HG02840 (cell line): ENCODE measurements at regions not wholly inside any gene's neighbourhood (a gene's known extent, or its start where the extent isn't known, plus 50 kb on each side); places are given as distances from the start of the nearest gene placed in this dataset.

ENCODE experiments used
- ATAC-seq: cut with Tn5 transposase; IDR thresholded peaks from one replicate; pipeline ENCODE4 v1.9.1; 2021; ENCODE audit warnings: mild to moderate bottlenecking, moderate library complexity, moderate number of reproducible peaks; ENCODE audit not compliant: unreplicated experiment, low FRiP score

DNA sequence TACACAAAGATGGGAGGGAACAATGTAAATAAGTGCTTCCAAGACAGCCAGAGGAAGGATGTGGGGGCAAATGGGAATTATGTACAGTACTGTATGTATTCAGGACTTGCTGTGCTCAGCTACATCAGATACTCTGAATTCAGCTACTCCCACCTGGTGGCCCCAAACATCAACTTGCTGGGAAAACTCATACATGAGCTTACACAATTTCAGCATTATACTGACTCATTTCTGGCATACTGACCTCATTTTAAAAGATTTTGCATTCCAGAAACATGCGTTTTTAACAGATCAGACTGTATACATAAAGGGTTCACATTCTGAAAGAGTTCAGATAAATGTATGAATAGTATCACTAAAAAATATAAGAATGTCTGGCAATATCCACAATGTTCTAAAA lies 59.7 kb downstream of the GPX5 start:
- ATAC-seq, result no peak

DNA sequence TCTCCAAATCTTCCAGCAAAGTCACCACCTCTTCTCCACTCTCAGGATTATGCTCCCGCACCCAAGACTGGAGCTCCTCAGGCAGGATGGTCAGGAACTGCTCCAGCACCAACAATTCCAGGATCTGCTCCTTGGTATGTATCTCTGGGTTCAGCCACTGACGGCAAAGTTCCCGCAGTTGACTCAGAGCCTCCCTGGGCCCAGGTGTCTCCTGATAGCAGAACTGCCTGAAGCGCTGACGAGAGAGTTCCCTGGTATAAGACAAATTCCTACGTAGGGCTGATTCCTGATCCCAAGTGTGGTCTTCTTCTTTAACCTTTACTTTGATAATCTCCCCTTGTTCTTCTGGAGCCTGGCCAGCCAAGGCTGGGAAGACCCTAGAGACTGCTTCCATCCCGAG lies 60.6 kb downstream of the GPX5 start:
- no peak for ATAC-seq

DNA sequence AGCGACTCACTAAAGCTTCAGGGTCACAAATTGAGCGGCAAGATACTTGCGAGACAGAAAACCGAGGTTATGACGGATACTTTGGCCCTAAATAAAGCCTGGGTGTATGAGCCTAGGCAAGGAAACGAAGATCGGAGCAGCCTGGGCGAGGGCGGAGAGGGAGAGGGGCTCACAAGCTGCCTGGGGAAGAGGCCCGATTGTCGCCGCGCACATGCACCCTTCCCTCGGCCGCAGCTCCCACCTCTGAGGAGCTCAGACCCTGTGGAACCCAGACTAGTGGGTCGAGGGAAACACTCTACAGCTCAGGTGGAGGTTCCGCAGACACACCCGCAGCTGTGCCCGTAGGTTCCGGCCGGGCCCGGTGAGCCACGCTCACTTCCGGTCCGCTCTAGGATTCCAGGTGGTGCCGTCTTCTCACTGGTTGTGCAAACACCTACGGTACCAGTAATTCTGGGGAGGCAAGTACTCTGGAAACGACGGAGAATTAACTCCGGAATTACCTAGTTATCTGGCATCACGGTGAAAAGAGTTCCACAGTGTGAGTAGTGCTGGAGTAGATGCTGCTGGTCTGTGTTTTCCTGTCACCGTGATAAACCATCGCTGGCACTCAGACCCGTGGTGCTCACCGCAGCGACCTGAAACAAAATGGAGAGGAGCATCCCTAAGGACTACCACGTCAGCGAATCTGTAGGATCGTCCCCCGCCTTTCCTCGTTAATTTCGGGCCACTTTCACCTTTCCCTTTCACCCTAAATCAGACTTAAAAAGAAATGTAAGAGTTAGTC lies 61.5 kb downstream of the GPX5 start:
- no peak for ATAC-seq

DNA sequence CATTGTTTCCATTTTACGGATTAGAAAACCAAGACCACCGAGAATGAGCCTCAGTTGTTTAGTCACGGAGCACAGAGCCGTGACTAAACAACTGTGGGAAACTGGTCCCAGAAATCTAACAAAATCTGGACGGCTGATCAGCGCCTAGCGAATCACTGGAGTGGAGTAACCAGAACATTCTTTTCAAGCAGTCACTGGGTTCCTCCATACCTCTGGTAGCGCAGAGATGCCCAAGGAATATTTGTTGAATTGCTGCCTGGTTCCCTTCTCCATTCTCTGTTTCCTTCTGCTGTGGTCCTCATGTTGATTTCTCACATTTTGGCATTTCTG lies 62.0 kb downstream of the GPX5 start:
- ATAC-seq, result no peak

DNA sequence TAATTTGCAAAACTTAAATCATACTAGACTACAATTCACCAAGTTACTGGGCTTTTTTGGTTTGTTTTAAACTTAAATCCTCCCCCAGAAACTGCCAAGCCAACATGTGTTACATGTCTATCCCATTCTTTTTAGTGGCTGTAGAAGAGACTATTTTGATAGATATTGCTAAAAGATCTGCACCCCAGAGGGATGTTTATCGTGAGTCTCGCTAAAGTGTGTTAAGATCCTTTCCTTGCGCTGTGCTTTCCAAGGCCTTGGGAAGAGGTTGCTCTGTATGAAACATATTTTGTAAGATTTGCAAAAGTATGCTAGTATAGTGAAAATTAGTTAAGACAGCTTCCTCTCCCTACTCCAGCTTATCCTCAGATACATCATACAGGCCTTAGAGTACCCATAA lies 63.0 kb downstream of the GPX5 start:
- no peak for ATAC-seq

DNA sequence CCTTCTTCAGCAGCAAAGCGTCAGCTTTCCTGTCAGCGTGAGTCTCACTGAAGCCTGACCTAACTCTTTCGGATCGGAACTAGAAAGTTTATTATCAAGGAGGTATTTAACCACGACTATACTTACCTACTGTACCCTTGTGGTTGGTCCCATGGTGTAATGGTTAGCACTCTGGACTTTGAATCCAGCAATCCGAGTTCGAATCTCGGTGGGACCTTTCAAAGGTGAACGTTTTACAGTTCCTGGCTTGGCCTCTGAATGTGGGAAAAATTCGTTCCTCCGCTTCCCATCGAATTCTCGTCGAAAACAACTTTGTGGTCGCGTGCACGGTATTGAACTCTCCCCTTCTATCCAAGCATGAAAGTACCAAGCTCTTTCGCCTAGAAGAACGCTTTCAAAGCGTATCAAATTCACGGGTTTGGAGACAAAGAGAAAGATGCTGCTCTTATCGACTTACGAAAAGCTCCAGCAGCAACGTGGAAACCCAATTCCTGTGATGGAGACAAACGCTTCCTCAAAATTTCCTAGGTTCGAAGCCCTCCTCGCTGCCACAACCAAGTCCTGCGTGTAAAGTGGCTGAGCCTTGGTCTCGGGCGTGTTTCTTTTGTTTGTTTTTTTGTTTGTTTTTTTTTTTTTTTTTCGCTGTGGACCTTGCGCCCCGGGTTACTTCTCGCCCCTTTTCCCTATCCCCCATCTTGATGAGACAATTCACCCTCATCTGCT lies 63.7 kb downstream of the GPX5 start:
- ATAC-seq, result no peak

DNA sequence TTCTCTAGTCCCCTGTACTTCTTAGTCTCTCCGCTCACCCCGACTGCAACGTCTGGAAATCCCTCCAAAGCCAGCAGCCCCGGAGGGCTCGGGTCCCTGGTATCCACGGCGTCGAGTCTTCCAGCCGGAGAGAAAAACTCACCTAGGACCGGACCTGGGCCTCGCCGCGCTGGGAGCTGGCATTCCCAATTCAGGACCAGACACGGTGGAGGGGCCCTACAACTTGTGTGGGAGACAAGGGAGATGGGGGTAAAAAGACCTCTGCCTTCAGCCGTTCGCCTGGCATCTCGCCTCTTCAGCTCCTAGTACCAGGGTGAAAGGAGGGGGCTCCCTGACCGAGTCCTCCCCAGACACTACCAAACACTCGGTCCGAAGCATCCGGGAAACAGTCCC lies 64.3 kb downstream of the GPX5 start:
- no peak for ATAC-seq

DNA sequence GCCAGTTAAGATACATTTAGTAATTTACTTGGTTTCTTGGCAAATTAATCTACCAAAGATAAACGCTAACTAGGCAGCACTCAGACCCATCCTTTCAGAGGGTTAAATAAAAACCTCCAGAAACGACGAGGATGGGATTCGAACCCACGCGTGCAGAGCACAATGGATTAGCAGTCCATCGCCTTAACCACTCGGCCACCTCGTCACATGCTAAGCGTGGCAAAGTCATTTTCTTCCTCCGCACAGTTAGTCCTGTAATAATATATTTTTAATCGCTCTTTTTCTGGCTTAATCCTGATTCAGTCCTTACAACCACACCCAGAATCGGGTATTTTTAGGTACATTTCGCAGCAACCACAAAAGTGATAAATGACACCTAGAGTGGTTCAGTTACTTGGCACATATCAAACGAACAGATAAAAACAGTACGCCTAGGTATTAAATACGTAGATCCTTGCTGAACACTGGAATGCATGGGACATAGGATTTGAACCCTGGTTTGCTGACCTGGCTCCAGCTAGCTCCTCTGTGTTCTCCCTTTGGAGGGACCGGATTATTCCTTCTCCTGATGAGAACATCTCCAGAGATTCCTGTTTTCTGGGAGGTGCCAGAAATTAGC lies 71.6 kb downstream of the GPX5 start:
- no peak for ATAC-seq

DNA sequence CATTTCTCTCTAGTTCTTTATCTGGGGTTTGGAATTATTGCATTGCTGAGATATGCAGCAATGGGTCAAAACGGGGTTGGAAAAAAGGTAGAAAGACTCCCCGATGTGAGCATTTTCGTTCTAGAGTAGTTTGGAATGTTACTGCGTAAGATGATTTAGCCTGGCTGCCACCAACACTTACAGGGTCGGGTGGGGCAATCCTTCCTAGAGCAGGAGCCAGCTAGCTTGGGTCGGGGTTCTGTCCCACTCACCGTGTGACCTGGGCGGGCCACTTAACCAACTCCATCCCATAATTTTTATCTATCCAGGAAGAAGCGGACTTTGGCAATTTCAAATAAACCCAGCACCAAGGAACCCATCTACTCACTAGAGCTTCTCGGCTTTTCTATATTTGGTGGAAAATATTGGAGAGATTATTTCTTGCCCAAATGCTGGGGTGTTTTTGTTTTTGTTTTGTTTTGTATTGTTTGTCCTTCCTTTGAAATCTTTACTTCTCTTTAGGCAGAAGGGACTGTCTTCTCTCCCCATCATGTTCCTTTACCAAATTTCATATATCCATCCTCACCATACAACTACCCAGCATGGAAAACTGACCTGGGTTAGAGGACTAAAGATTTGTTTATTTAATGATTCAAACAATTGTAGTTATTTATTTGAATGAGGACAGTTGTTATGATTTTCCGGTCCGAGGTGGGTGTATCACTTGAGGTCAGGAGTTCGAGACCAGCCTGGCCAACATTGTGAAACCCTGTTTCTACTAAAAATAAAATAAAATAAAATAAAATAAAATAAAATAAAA lies 72.4 kb downstream of the GPX5 start:
- ATAC-seq, result no peak

DNA sequence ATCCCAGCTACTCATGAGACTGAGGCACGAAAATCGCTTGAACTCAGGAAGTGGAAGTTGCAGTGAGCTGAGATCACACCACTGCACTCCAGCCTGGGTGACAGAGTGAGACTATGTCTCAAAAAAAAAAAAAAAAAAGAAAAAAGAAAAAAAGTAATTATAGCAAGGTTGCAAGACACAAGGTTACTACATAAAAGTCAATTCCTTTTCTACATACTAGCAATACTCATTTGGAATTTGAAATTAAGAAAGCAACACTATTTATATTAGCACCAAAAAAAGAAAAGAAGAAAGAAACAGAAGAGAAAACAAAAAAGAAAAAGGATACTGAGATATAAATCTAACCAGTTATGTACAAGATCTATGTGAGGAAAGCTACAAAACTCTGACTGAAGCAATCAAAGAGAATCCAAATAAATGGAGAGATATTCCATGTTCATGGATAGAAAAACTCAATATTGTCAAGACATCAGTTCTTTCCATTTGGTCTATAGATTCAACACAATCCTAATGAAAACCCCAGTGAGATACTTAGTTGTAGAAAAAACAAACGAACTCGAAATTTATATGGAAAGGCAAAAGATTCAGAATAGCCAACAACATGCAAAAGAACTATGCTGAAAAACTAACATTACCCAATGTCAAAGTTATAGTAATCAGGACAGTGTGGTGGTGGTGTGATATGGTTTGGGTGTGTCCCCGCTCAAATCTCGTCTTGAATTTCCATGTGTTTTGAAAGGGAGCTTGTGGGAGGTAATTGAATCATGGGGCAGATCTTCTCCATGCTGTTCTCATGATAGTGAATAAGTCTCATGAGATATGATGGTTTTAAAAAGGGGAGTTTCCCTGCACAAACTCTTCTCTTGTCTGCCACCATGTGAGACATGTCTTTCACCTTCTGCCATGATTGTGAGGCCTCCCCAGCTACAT lies 73.3 kb downstream of the GPX5 start:
- ATAC-seq, result no peak

DNA sequence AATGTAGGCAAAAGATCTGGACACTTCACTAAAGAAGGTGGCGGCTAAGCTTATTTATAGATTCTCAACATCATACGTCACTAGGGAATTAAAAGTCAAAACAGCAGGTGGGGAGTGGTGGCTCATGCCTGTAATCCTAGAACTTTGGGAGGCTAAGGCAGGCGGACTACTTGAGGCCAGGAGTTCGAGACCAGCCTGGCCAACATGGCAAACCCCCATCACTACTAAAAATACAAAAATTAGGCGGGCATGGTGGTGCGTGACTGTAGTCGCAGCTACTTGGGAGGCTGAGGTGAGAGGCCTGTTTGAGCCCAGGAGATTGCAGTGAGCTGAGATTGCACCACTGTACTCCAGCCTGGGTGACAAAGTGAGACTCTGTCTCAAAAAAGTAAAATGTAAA lies 74.6 kb downstream of the GPX5 start:
- ATAC-seq, result no peak

DNA sequence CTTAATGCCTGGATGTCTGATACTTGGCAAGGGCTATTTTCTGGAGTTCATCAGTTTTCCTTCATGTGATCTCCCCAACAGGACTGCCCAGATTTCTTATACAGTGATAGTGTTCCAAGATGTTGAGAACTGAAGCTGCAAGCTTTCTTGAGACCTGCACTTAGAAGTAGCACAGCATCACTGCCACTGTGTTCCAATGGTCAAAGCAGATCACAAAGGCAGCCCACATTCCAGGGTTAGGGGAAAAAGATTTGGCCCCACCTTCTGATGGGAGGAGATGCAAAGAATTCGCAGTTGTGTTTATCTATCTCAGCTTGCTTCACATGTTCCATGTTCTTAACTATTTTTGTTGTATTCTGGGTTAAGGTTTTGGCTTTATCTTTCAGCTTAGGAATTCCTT lies 78.2 kb downstream of the GPX5 start:
- no peak for ATAC-seq

DNA sequence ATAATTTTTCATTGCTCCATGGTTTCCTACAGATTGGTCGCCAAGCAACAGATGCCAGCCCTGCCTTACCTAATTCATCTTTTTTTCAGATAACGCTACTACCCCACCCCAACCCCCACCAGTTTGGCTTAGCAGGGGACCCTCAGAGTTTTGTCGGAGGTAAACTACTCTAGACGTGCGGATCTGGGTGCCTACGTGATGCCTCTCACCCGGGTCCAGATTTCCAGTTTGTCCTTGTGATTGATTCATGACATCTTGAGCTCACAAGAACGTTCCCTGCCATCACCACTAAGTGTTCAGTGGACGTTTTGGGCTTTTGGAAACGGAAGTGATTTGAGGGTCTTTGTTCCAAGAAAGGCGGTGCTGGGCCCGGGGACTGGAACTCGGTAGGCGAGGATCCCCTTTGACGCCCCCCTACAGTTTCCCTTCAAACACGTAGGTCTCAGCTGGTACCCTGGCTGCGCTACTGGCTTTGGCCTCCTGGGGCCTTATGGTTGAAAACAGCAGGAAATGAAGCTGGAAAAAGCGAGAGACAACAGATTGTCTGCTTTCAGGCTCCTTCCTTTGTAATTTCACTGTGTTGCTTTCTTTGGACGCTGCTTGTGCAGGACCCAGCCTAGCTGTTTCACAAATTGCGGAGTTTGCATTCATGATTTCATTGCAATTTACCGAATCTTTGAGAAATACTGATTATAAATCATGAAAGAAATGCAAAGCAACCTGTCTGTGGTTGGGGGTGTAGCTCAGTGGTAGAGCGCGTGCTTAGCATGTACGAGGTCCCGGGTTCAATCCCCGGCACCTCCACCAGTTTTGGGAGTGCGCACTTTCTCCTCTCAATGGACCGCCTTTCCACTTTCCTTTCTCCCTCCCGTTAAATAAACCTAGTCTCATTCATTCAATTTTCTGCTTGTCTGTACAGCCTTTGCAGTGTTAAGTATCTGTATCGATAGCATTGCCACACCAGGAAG lies 81.0 kb downstream of the GPX5 start:
- ATAC-seq, result no peak

DNA sequence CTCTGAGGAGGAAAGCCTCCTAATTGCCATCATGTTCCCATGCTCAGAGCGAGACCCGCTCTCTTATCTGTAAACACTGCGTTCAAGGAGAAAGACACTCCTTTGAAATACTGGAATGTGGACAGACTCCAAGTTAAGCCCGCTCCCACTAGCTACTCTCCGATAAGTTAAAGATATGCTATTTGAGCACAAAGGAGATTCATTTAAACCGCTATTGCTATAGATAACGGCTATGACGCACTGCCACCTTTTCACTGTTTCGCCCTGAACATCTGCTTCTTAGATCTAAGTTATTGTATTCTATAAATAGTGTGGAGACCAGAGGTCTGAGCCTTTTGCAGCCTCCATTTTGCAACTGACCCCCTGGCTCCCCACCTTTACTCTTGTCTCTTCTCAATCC lies 82.3 kb downstream of the GPX5 start:
- no peak for ATAC-seq

DNA sequence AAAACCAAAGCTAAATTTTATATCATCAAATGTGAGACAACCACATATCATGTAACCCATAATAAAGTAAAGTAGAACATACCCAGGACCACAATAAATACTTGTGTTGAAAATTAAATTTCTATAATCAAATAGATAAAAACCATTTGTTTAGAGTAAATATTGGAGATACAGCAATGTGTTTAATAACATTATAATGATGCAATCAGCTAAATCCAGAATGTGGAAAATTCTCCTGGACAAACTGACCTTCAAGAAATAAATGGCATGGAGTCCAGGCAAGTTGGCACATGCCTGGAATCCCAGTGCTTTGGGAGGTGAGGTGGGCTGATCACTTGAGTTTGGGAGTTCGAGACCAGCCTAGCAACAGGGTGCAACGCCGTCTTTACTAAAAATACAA lies 84.0 kb downstream of the GPX5 start:
- no peak for ATAC-seq

DNA sequence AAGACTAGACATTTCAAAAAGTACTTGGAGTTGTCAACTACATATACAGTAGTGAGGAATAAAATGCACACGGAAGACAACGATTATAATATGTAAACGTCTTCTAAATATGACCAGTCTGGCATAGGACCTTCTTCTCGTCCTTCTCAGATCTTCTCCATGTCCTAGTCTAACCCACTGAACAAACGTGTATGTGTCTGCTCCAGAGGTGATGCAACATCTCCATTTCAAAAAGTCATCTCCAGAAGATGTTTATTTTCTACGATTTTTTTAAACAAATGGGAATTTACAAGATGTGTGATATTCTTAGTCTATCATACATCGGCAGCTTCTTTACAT lies 89.9 kb downstream of the GPX5 start:
- ATAC-seq, result no peak

DNA sequence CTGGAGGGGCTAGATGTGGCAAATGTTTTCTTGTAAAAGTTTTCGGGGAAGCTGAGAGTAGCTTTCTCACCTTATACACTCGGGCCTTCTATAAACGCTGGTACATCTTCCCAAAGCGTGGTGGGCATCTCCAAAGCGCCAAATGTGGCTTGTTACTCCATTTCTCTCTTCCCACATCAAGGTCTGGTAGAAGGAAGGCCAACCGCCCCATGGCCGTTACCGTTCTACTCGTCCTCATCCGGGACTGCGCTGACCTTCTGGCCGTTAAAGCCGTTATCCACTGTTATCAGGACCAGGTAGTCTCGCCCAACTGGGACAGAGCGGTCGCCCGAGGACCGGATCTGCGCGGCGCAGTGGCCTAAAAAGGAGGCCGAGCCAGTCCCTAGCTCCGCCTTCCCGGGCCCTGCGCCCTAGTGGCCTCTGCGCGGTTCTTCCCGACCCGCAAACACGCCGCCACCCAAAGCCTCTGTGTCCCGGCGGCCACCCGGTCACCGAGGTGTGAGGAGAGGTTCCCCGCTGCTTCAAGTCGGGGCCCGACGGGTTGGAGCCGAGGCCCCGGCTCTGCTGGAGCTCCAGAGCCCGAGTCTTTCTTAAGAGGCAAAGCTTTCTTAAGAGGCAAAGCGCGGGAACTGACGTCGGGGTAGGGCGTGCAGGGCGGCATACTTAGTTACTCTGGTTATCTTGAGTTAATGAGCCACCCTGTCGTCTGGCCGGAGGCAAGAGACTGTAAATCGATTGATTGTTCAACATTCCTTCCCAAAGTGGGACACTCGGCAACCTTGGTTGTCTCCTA lies 90.5 kb downstream of the GPX5 start:
- ATAC-seq, result no peak

DNA sequence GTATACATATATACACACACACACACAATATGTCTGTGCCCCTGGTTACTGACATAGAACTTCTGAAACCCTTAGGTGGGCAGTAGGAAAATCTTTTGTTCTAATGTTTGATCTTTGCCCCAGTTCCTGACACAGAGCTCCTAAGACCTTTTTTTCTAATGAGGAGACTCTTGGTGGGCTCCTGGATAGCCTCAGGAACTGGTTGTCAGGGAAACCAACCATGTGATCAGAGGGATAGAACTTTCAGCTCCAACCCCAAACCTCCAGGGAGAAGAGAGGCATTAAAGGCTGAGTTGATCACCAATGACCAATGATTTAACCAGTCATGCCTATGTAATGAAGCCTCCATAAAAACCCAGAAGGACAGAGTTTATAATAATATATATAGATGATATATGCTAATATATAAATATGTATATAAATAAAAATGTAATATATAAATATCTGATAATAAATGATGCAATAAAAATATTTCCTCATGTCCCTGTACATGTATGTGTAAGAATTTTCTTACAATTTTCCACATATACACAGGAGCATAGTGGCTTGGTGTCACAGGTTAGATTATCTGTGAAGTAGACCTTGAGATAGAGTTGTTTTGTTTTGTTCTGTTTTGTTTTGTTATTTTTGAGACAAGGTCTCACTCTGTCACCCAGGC lies 93.3 kb downstream of the GPX5 start:
- no peak for ATAC-seq
